Liver (tissue), 3 donors: ENCODE measurements at regions not wholly inside any gene's neighbourhood (a gene's known extent, or its start where the extent isn't known, plus 50 kb on each side); places are given as distances from the start of the nearest gene placed in this dataset.

Experiments used
- CTCF ChIP-seq: fragments of 150-350 bp; IDR thresholded peaks from 2 replicates; pipeline ENCODE4 v1.5.1; 2017; ENCODE audit warnings: improper control_type of control experiment, low read depth, low read length; ENCODE audit not compliant: missing input control
- JUND ChIP-seq, 2 donors: IDR thresholded peaks; 2 replicates each; pipeline ENCODE4 v1.6.1; 2016; ENCODE audit warnings: antibody characterized with exemption in 2 of 2
- donor health status: healthy.
- donor health status: healthy.

- TF ChIP-seq CTCF (no peak), JUND (IDR thresholded peaks at IDR 0.05) (no peak)
Observed at GRCh38 chr10:35821339-35821911, 179.3 kb upstream of the FZD8 start.
